NCI-H345 (cell line): ENCODE measurements at regions not wholly inside any gene's neighbourhood (a gene's known extent, or its start where the extent isn't known, plus 50 kb on each side); places are given as distances from the start of the nearest gene placed in this dataset.
"Not testable (repeated sequence)": the region's sequence is repeated elsewhere in the genome, so short reads cannot be mapped to it uniquely, and the experiment has no call there.

Source experiments
- DNase-seq: peaks from one replicate; lab custom pipeline; 2025; lab: John Stamatoyannopoulos, UW

- DNase-seq = no peak
These were observed 224.7 kb upstream of the FAM78B start for GRCh38 chr1:166391279-166392066.

GRCh38 chr1:166395729-166396128 is 228.9 kb upstream of the FAM78B start:
- DNase-seq = no peak

GRCh38 chr1:166409253-166410082 is 242.7 kb upstream of the FAM78B start:
- peak; percentile 44 for DNase-seq

GRCh38 chr1:166410083-166410385 is 243.2 kb upstream of the FAM78B start:
- no peak for DNase-seq

- not testable (repeated sequence) for DNase-seq
These were observed 250.0 kb upstream of the FAM78B start for GRCh38 chr1:166416831-166417230.

- DNase-seq = no peak
These were observed 251.6 kb upstream of the FAM78B start for GRCh38 chr1:166418344-166418933.

- DNase-seq = not testable (repeated sequence)
These were observed 255.8 kb upstream of the FAM78B start for GRCh38 chr1:166422586-166422985.

GRCh38 chr1:166432655-166433054 is 265.9 kb upstream of the FAM78B start:
- DNase-seq = no peak

- peak; percentile 66 for DNase-seq
These were observed 266.9 kb upstream of the FAM78B start for GRCh38 chr1:166433404-166434304.

- no peak for DNase-seq
These were observed 290.9 kb upstream of the FAM78B start for GRCh38 chr1:166457700-166458099.

- no peak for DNase-seq
These were observed 297.5 kb upstream of the FAM78B start for GRCh38 chr1:166464333-166464732.

GRCh38 chr1:166470014-166470413 is 303.2 kb upstream of the FAM78B start:
- no peak for DNase-seq

- no peak for DNase-seq
These were observed 303.6 kb upstream of the FAM78B start for GRCh38 chr1:166470441-166470840.

- DNase-seq = no peak
These were observed 304.6 kb upstream of the FAM78B start for GRCh38 chr1:166471359-166471758.

GRCh38 chr1:166479052-166479631 is 312.3 kb upstream of the FAM78B start:
- DNase-seq = peak; percentile 58

GRCh38 chr1:166484471-166484870 is 317.7 kb upstream of the FAM78B start:
- DNase-seq = no peak

GRCh38 chr1:166484871-166485270 is 318.1 kb upstream of the FAM78B start:
- DNase-seq = no peak

- no peak for DNase-seq
These were observed 318.8 kb upstream of the FAM78B start for GRCh38 chr1:166485620-166486019.

GRCh38 chr1:166488327-166488726 is 321.5 kb upstream of the FAM78B start:
- no peak for DNase-seq

- DNase-seq = no peak
These were observed 322.5 kb upstream of the FAM78B start for GRCh38 chr1:166489356-166489669.

- DNase-seq = peak; percentile 33
These were observed 323.1 kb upstream of the FAM78B start for GRCh38 chr1:166489670-166490436.
